H1 (cell line): ENCODE measurements at regions not wholly inside any gene's neighbourhood (a gene's known extent, or its start where the extent isn't known, plus 50 kb on each side); places are given as distances from the start of the nearest gene placed in this dataset.

ENCODE experiments used
- BCL11A ChIP-seq, 2 experiments: IDR thresholded peaks; one replicate each; pipeline ENCODE4 v1.6.1; 2011; ENCODE audit warnings: low read depth in 2 of 2, low read length in 2 of 2, mild to moderate bottlenecking in 2 of 2
- CBX5 ChIP-seq: fragments of 300-800, 300-1000 bp; sonication (generic); IDR thresholded peaks from 2 replicates; pipeline ENCODE4 v1.7.1; 2016; ENCODE audit warnings: antibody characterized with exemption, low read length, low read depth
- EGR1 ChIP-seq: IDR thresholded peaks from 2 replicates; pipeline ENCODE4 v1.6.1; 2011; ENCODE audit warnings: low read depth, low read length, borderline replicate concordance
- HDAC2 ChIP-seq, 2 experiments: fragments of 300-600 bp in 1 of 2; sonication (generic) in 1 of 2; IDR thresholded peaks; 2 replicates each; pipeline ENCODE4 v1.6.1; 2011 to 2012; ENCODE audit warnings: low read depth in 2 of 2, low read length in 2 of 2, mild to moderate bottlenecking in 2 of 2, moderate library complexity in 2 of 2, borderline replicate concordance in 1 of 2, inconsistent platforms in 1 of 2
- HDAC6 ChIP-seq: IDR thresholded peaks from one replicate; pipeline ENCODE4 v1.7.1; 2012; ENCODE audit warnings: low read depth, mild to moderate bottlenecking, inconsistent platforms, low read length, moderate library complexity
- NRF1 ChIP-seq: IDR thresholded peaks from 2 replicates; pipeline ENCODE4 v1.6.1; 2011; ENCODE audit warnings: mild to moderate bottlenecking, low read depth, low read length, improper control_type of control experiment
- POLR2A ChIP-seq, 2 experiments: IDR thresholded peaks; 1 replicate in 1 of 2; 2 replicates in 1 of 2; pipeline ENCODE4 v1.6.1; 2011; ENCODE audit warnings: low read depth in 2 of 2, low read length in 2 of 2, mild to moderate bottlenecking in 2 of 2; ENCODE audit errors: control extremely low read depth in 1 of 2
- POLR2AphosphoS5 ChIP-seq: IDR thresholded peaks from 2 replicates; pipeline ENCODE4 v1.6.1; 2011; ENCODE audit warnings: low read depth, low read length
- RAD21 ChIP-seq, 2 experiments: IDR thresholded peaks in 1 of 2; conservative IDR thresholded peaks in 1 of 2; 2 replicates each; pipeline ENCODE4 v1.6.1; 2011; ENCODE audit warnings: low read depth in 2 of 2, low read length in 2 of 2, improper control_type of control experiment in 1 of 2, inconsistent platforms in 1 of 2, mild to moderate bottlenecking in 1 of 2, moderate library complexity in 1 of 2
- TF ChIP-seq, protein P1 (sequence below), 3 experiments: IDR thresholded peaks; 1 replicate in 2 of 3; 2 replicates in 1 of 3; pipeline versions ENCODE4 v1.5.1 to v1.6.1; 2011; ENCODE audit warnings: low read length in 3 of 3, mild to moderate bottlenecking in 3 of 3, inconsistent platforms in 2 of 3, low read depth in 1 of 3, moderate library complexity in 1 of 3; ENCODE audit not compliant: insufficient read depth in 1 of 3; ENCODE audit errors: control extremely low read depth in 1 of 3

GRCh38 chr10:28060031-28060607 is 61.2 kb upstream of the ODAD2 start:
- TF ChIP-seq, protein P1, sequence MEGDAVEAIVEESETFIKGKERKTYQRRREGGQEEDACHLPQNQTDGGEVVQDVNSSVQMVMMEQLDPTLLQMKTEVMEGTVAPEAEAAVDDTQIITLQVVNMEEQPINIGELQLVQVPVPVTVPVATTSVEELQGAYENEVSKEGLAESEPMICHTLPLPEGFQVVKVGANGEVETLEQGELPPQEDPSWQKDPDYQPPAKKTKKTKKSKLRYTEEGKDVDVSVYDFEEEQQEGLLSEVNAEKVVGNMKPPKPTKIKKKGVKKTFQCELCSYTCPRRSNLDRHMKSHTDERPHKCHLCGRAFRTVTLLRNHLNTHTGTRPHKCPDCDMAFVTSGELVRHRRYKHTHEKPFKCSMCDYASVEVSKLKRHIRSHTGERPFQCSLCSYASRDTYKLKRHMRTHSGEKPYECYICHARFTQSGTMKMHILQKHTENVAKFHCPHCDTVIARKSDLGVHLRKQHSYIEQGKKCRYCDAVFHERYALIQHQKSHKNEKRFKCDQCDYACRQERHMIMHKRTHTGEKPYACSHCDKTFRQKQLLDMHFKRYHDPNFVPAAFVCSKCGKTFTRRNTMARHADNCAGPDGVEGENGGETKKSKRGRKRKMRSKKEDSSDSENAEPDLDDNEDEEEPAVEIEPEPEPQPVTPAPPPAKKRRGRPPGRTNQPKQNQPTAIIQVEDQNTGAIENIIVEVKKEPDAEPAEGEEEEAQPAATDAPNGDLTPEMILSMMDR (IDR thresholded peaks at IDR 0.05; ENCODE audit: control extremely low read depth in 1 of 3, insufficient read depth in 1 of 3, low read depth in 1 of 3, low read length in 3 of 3): no peak
- TF ChIP-seq CBX5 (no peak), RAD21 (IDR thresholded peaks at IDR 0.05 in 1 of 2, conservative IDR thresholded peaks at IDR 0.05 in 1 of 2; ENCODE audit: low read depth in 2 of 2, low read length in 2 of 2) (no peak), POLR2A (IDR thresholded peaks at IDR 0.05; ENCODE audit: control extremely low read depth in 1 of 2, low read depth in 2 of 2, low read length in 2 of 2) (no peak), EGR1 (no peak), NRF1 (no peak), BCL11A (IDR thresholded peaks at IDR 0.05; ENCODE audit: low read depth in 2 of 2, low read length in 2 of 2) (no peak), HDAC2 (IDR thresholded peaks at IDR 0.05; ENCODE audit: borderline replicate concordance in 1 of 2, low read depth in 2 of 2, low read length in 2 of 2) (no peak), POLR2AphosphoS5 (no peak), HDAC6 (no peak)
